ENCODE measurements at regions not wholly inside any gene's neighbourhood (a gene's known extent, or its start where the extent isn't known, plus 50 kb on each side); places are given as distances from the start of the nearest gene placed in this dataset. TPM values are rescaled to one million over a fixed set of nuclear protein-coding genes. Genes with fewer than 3 reads are reported as not detected.
"Not testable (repeated sequence)": the region's sequence is repeated elsewhere in the genome, so short reads cannot be mapped to it uniquely, and the experiment has no call there.

- no peaks in the 10 kb centered on the region for H3K36me3 ChIP-seq (ENCODE audit: insufficient read depth, low read length)
- H3K4me3 ChIP-seq (ENCODE audit: low read length): no peak overlapping the region
- no peaks in the 10 kb centered on the region for H3K4me1 ChIP-seq (ENCODE audit: control insufficient read depth, insufficient read depth, low read length)
- H3K9me3 ChIP-seq (replicated peaks; ENCODE audit: low read length): no peaks in the 10 kb centered on the region
- no peak overlapping the region for H3K4me2 ChIP-seq (ENCODE audit: low read length)
- no peak overlapping the region for H3K9ac ChIP-seq (ENCODE audit: low read depth, low read length)
- H3K27me3 ChIP-seq (ENCODE audit: control insufficient read depth, insufficient read depth, low read length): no peaks in the 10 kb centered on the region
Measured at GRCh38 chr6:27531772-27532459, 59.0 kb upstream of the ZNF184 start.

GRCh38 chr6:27529796-27530195 lies 56.9 kb upstream of the ZNF184 start:
- not testable (repeated sequence) for H3K9me3 ChIP-seq (replicated peaks; ENCODE audit: low read length)

GRCh38 chr6:27528714-27529113 lies 55.8 kb upstream of the ZNF184 start:
- H3K9me3 ChIP-seq (replicated peaks; ENCODE audit: low read length): no peaks in the 10 kb centered on the region
- H3K9ac ChIP-seq (ENCODE audit: low read depth, low read length): no peak overlapping the region
- no peaks in the 10 kb centered on the region for H3K36me3 ChIP-seq (ENCODE audit: insufficient read depth, low read length)
- H3K4me2 ChIP-seq (ENCODE audit: low read length): no peak overlapping the region
- H3K27me3 ChIP-seq (ENCODE audit: control insufficient read depth, insufficient read depth, low read length): no peaks in the 10 kb centered on the region
- no peak overlapping the region for H3K4me3 ChIP-seq (ENCODE audit: low read length)
- no peaks in the 10 kb centered on the region for H3K4me1 ChIP-seq (ENCODE audit: control insufficient read depth, insufficient read depth, low read length)

More at GRCh38 chr6:27529796-27530195, 56.9 kb upstream of the ZNF184 start:
- not testable (repeated sequence) for H3K4me1 ChIP-seq (ENCODE audit: control insufficient read depth, insufficient read depth, low read length); H3K36me3 ChIP-seq (ENCODE audit: insufficient read depth, low read length); H3K4me2 ChIP-seq (ENCODE audit: low read length); H3K27me3 ChIP-seq (ENCODE audit: control insufficient read depth, insufficient read depth, low read length); H3K9ac ChIP-seq (ENCODE audit: low read depth, low read length); H3K4me3 ChIP-seq (ENCODE audit: low read length)

Small RNA genes in the stretch of these regions (small RNA-seq; reads per million reads assigned to genes)
- gene AL031229.1: not detected
- gene HIST1H4PS1: not detected
- not detected for gene RNU6-471P
